Kidney (tissue), 13 donors: ENCODE measurements at regions not wholly inside any gene's neighbourhood (a gene's known extent, or its start where the extent isn't known, plus 50 kb on each side); places are given as distances from the start of the nearest gene placed in this dataset.

ENCODE experiments used
- DNase-seq, 5 donors: peaks; one replicate each; pipeline ENCODE4 v3.0.0-alpha.2; 2013 to 2020
- FAIRE-seq: peaks from 2 replicates; lab custom pipeline; 2012; peaks lifted over from hg19 to GRCh38; lab: Jason Lieb, UNC
- H3K27ac ChIP-seq, 2 donors: one replicate each; pipeline ENCODE4 v1.7.0; 2013; ENCODE audit warnings: low read depth in 2 of 2, low read length in 2 of 2, inconsistent platforms in 1 of 2
- H3K27me3 ChIP-seq: one replicate; pipeline ENCODE4 v1.7.1; 2013; ENCODE audit warnings: low read length, inconsistent platforms; ENCODE audit not compliant: control insufficient read depth, insufficient read depth
- H3K36me3 ChIP-seq, 3 donors: one replicate each; pipeline versions ENCODE4 v1.7.0 to v1.7.1; 2013; ENCODE audit warnings: low read length in 3 of 3, control low read depth in 1 of 3, inconsistent platforms in 1 of 3; ENCODE audit not compliant: insufficient read depth in 3 of 3, control insufficient read depth in 2 of 3
- H3K4me1 ChIP-seq, 3 donors: one replicate each; pipeline versions ENCODE4 v1.7.0 to v1.7.1; 2013; ENCODE audit warnings: low read length in 3 of 3, inconsistent platforms in 1 of 3, low read depth in 1 of 3; ENCODE audit not compliant: control insufficient read depth in 2 of 3, insufficient read depth in 2 of 3
- H3K4me3 ChIP-seq, 3 donors: one replicate each; pipeline versions ENCODE4 v1.7.0 to v1.8.1; 2013; ENCODE audit warnings: low read length in 3 of 3, control low read depth in 1 of 3, inconsistent platforms in 1 of 3
- H3K9ac ChIP-seq, 3 donors: one replicate each; pipeline versions ENCODE4 v1.7.0 to v1.7.1; 2013; ENCODE audit warnings: low read length in 3 of 3, control low read depth in 1 of 3, inconsistent platforms in 1 of 3
- H3K9me3 ChIP-seq, 3 donors: one replicate each; pipeline versions ENCODE4 v1.7.0 to v1.7.1; 2013; ENCODE audit warnings: low read length in 3 of 3, control low read depth in 1 of 3, inconsistent platforms in 1 of 3; ENCODE audit not compliant: control insufficient read depth in 2 of 3, insufficient read depth in 1 of 3
- intact Hi-C: fragments of 100-400 bp; cut with DNase I; formaldehyde crosslinking; loops from one replicate; pipeline ENCODE4 v1.11.1; 2022
- TF ChIP-seq, protein P1 (sequence below): IDR thresholded peaks from 3 replicates; pipeline ENCODE4 v1.5.1; 2012; ENCODE audit warnings: mild to moderate bottlenecking, moderate library complexity, borderline replicate concordance; ENCODE audit not compliant: insufficient read depth; ENCODE audit errors: extremely low read depth
- donor health status: control.
- donor health status: control.
- donor health status: control.
- donor health status: control.
- donor health status: control.
- donor health status: DM: yes; HTN: yes; CAD: no.
- donor health status: Normal renal cell carcinoma (clear cell type).

DNA sequence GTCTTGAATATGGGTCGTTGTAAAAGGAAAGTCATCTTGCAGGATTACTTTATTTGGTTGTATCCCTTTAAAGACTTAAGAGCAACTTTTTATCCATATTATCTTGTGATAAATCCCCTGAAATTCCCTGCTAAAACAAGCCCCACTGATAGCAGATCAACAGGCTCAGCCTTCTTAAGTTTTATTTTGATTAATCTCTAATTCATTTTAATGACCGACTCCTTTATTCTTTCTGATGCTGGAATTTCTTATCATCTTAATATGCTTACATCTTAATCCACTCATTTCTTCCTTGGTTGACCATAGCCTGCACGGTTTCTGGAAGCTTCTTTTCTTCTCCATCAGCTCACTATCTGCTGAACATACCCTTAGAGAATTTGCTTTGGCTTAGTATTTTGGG is 188.5 kb upstream of the CCDC68 start:
- H3K36me3 ChIP-seq, result no peaks in the 10 kb centered on the region
- no peaks in the 10 kb centered on the region for H3K4me1 ChIP-seq
- TF ChIP-seq, protein P1, sequence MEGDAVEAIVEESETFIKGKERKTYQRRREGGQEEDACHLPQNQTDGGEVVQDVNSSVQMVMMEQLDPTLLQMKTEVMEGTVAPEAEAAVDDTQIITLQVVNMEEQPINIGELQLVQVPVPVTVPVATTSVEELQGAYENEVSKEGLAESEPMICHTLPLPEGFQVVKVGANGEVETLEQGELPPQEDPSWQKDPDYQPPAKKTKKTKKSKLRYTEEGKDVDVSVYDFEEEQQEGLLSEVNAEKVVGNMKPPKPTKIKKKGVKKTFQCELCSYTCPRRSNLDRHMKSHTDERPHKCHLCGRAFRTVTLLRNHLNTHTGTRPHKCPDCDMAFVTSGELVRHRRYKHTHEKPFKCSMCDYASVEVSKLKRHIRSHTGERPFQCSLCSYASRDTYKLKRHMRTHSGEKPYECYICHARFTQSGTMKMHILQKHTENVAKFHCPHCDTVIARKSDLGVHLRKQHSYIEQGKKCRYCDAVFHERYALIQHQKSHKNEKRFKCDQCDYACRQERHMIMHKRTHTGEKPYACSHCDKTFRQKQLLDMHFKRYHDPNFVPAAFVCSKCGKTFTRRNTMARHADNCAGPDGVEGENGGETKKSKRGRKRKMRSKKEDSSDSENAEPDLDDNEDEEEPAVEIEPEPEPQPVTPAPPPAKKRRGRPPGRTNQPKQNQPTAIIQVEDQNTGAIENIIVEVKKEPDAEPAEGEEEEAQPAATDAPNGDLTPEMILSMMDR, result no peak
- no peak overlapping the region for H3K27ac ChIP-seq
- DNase-seq, result no peak
- no peak for FAIRE-seq
- H3K9ac ChIP-seq, result no peak overlapping the region
- H3K9me3 ChIP-seq, result no peaks in the 10 kb centered on the region
- intact Hi-C loops, result no loop called here
- no peaks in the 10 kb centered on the region for H3K27me3 ChIP-seq
- H3K4me3 ChIP-seq, result no peak overlapping the region

DNA sequence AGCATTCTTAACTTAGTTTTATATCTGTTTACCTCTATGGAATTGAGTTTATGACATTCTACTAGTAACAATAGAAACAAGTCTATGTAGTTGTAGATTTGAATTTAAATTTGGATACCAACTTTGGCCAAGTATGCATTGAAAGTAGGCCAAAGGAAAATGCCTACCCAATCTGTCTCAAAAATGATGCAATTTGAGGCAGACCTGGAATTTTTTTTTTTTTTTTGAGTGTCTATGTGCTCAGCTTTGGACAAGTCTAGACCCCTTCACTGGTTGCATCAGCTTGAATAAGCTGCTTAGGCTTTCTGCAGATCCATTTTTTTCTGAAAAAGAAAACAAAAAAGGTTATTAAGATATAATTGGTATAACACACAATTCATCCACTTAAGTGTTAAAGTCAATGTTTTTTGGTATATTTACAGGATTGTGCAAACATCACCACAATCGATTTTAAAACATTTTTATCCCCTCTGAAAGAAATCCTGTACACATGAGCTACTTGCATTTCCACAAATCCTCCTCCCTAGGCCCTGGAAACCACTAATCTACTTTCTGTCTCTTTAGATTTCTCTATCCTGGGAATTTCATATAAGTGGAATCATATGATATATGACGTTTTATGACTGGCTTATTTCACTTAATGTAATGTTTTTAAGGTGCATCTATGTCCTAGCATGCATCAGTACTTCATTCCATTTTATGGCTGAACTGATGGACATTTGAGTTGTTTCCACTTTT is 185.1 kb upstream of the CCDC68 start:
- H3K9ac ChIP-seq, result no peak overlapping the region
- no peak for FAIRE-seq
- no peak overlapping the region for H3K27ac ChIP-seq
- H3K9me3 ChIP-seq, result no peaks in the 10 kb centered on the region
- TF ChIP-seq, protein P1, result no peak
- H3K4me3 ChIP-seq, result no peak overlapping the region
- H3K4me1 ChIP-seq, result no peaks in the 10 kb centered on the region
- DNase-seq, result no peak
- no peaks in the 10 kb centered on the region for H3K36me3 ChIP-seq
- intact Hi-C loops, result no loop called here
- no peaks in the 10 kb centered on the region for H3K27me3 ChIP-seq

DNA sequence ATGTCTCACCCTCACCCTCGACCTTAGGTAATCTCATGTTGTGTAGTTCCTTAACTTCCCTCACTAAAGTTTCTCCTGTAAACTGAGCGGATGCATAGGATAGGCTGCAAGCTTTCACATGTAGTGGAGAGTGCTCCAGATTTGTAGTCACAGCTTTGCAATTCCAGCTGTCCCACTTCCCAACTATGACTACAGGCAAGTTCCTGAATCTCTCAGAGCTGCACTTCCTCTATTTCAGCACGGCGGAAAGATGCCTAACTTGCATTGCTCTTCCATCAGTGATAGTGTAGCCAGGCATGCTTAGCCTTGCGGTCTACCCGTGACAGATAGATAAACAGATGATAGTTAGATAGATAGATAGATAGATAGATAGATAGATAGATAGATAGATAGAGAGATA is 183.1 kb upstream of the CCDC68 start:
- Histone ChIP-seq H3K9me3 (no peaks in the 10 kb centered on the region), H3K9ac (no peak overlapping the region), H3K27ac (no peak overlapping the region), H3K4me3 (no peak overlapping the region), H3K4me1 (no peaks in the 10 kb centered on the region), H3K36me3 (no peaks in the 10 kb centered on the region), H3K27me3 (no peaks in the 10 kb centered on the region)
- DNase-seq (peak in 1 of 5 donors; percentile 50), FAIRE-seq (no peak)
- TF ChIP-seq, protein P1, result no peak
- intact Hi-C loops, result no loop called here
